ENCODE measurements at regions not wholly inside any gene's neighbourhood (a gene's known extent, or its start where the extent isn't known, plus 50 kb on each side); places are given as distances from the start of the nearest gene placed in this dataset.

- no peak for TF ChIP-seq CTCF (IDR thresholded peaks at IDR 0.05)
- no peak for ATAC-seq (ENCODE audit: low FRiP score)
- DNase-seq (ENCODE audit: low spot score) = no peak
These were observed 663.6 kb upstream of the ZNF608 start for GRCh38 chr5:125409861-125410536.

GRCh38 chr5:125410537-125411070 is 664.2 kb upstream of the ZNF608 start:
- no peak for DNase-seq (ENCODE audit: low spot score)
- ATAC-seq (ENCODE audit: low FRiP score) = no peak
- TF ChIP-seq CTCF (IDR thresholded peaks at IDR 0.05) = no peak

- DNase-seq (ENCODE audit: low spot score) (no peak), ATAC-seq (ENCODE audit: low FRiP score) (no peak)
- no peak for TF ChIP-seq CTCF (IDR thresholded peaks at IDR 0.05)
These were observed 664.8 kb upstream of the ZNF608 start for GRCh38 chr5:125411071-125411743.

GRCh38 chr5:125411744-125412560 is 665.5 kb upstream of the ZNF608 start:
- DNase-seq (ENCODE audit: low spot score) (no peak), ATAC-seq (ENCODE audit: low FRiP score) (no peak)
- no peak for TF ChIP-seq CTCF (IDR thresholded peaks at IDR 0.05)

- TF ChIP-seq CTCF (IDR thresholded peaks at IDR 0.05) = no peak
- ATAC-seq (ENCODE audit: low FRiP score) (no peak), DNase-seq (ENCODE audit: low spot score) (no peak)
These were observed 666.4 kb upstream of the ZNF608 start for GRCh38 chr5:125412561-125413495.

Measured in omental fat pad (tissue), 3 donors.